Natural killer cell (primary cell): ENCODE measurements at regions not wholly inside any gene's neighbourhood (a gene's known extent, or its start where the extent isn't known, plus 50 kb on each side); places are given as distances from the start of the nearest gene placed in this dataset.
"Not testable (repeated sequence)": the region's sequence is repeated elsewhere in the genome, so short reads cannot be mapped to it uniquely, and the experiment has no call there.

ENCODE experiments used
- ATAC-seq, 3 donors: fragments of 150-1000 bp in 2 of 3; fragments of 200-7000 bp in 1 of 3; cut with Tn5 transposase; 1 replicate in 1 of 3; 2 replicates in 2 of 3; pipeline ENCODE4 v1.10.0; 2021; ENCODE audit warnings: mild to moderate bottlenecking in 2 of 3, moderate library complexity in 2 of 3
- DNase-seq, 2 donors: peaks; one replicate each; pipeline versions ENCODE4 v3.0.0 to v3.0.0-alpha.2; 2013 to 2021; ENCODE audit warnings: mixed read lengths in 1 of 2
- H3K27ac ChIP-seq: one replicate; pipeline ENCODE4 v1.5.1; 2013; ENCODE audit warnings: mild to moderate bottlenecking, low read length
- H3K27me3 ChIP-seq: one replicate; pipeline ENCODE4 v1.6.1; 2013; ENCODE audit warnings: low read length; ENCODE audit not compliant: control insufficient read depth, insufficient read depth
- H3K36me3 ChIP-seq: one replicate; pipeline ENCODE4 v1.6.1; 2013; ENCODE audit warnings: low read length; ENCODE audit not compliant: control insufficient read depth, insufficient read depth
- H3K4me1 ChIP-seq: one replicate; pipeline ENCODE4 v1.6.1; 2013; ENCODE audit warnings: low read length; ENCODE audit not compliant: control insufficient read depth, insufficient read depth
- H3K4me3 ChIP-seq: one replicate; pipeline ENCODE4 v1.5.1; 2013; ENCODE audit warnings: low read length
- H3K9me3 ChIP-seq: one replicate; pipeline ENCODE4 v1.6.1; 2013; ENCODE audit warnings: low read length; ENCODE audit not compliant: control insufficient read depth, insufficient read depth
- H3K27ac Mint-ChIP-seq, 2 donors: one replicate each; pipeline ENCODE4 v1.8.0; 2022; ENCODE audit warnings: mild to moderate bottlenecking in 2 of 2, mixed read lengths in 2 of 2, moderate library complexity in 1 of 2
- H3K27me3 Mint-ChIP-seq, 2 donors: one replicate each; pipeline ENCODE4 v1.8.0; 2022; ENCODE audit warnings: low read depth in 2 of 2, mixed read lengths in 2 of 2
- H3K36me3 Mint-ChIP-seq: one replicate; pipeline ENCODE4 v1.8.0; 2022; ENCODE audit warnings: mixed read lengths
- H3K4me1 Mint-ChIP-seq, 2 donors: one replicate each; pipeline ENCODE4 v1.8.0; 2022; ENCODE audit warnings: mixed read lengths in 2 of 2
- H3K4me3 Mint-ChIP-seq: one replicate; pipeline ENCODE4 v1.8.0; 2022; ENCODE audit warnings: mild to moderate bottlenecking, moderate library complexity, mixed read lengths
- H3K9me3 Mint-ChIP-seq, 2 donors: one replicate each; pipeline ENCODE4 v1.8.0; 2022; ENCODE audit warnings: mixed read lengths in 2 of 2
- CTCF ChIP-seq: fragments of 200-600 bp; IDR thresholded peaks from one replicate; pipeline ENCODE4 v1.8.0; 2022; ENCODE audit warnings: antibody characterized with exemption
- WGBS: methylation state at CpG from one replicate; pipeline ENCODE4 v1.1.7; 2013; ENCODE audit warnings: missing lambda C conversion rate; ENCODE audit not compliant: insufficient coverage; 5-methylcytosine and 5-hydroxymethylcytosine counted together
- intact Hi-C: fragments of 100-400 bp; cut with micrococcal nuclease; formaldehyde crosslinking; loops from one replicate; pipeline ENCODE4 v1.14.2; 2022

- Mint-ChIP-seq H3K9me3 (peaks cover 13 to 26% of the 10 kb centered on the region in 2 donors), H3K36me3 (peaks cover 8% of the 10 kb centered on the region), H3K4me3 (no peak overlapping the region), H3K4me1 (no peaks in the 10 kb centered on the region), H3K27ac (no peak overlapping the region), H3K27me3 (no peaks in the 10 kb centered on the region)
- no peaks in the 10 kb centered on the region for H3K27me3 ChIP-seq
- no peak for DNase-seq
- no peak for ATAC-seq
- intact Hi-C loops = no loop called here
- 100% methylated on average over 1 of the region's 1 CpG for WGBS
- TF ChIP-seq CTCF = no peak
- no peak overlapping the region for H3K4me3 ChIP-seq
- no peaks in the 10 kb centered on the region for H3K4me1 ChIP-seq
- no peaks in the 10 kb centered on the region for H3K9me3 ChIP-seq
- no peaks in the 10 kb centered on the region for H3K36me3 ChIP-seq
- H3K27ac ChIP-seq = no peak overlapping the region
These were observed 1059.6 kb upstream of the SLIT2 start for GRCh38 chr4:19191979-19192650.

GRCh38 chr4:19187691-19188090 lies 1064.0 kb upstream of the SLIT2 start:
- no peak overlapping the region for H3K4me3 ChIP-seq
- Mint-ChIP-seq H3K36me3 (no peaks in the 10 kb centered on the region), H3K4me1 (no peaks in the 10 kb centered on the region), H3K9me3 (peaks cover 12 to 20% of the 10 kb centered on the region in 2 donors), H3K27ac (no peak overlapping the region), H3K4me3 (no peak overlapping the region), H3K27me3 (no peaks in the 10 kb centered on the region)
- DNase-seq (no peak), ATAC-seq (no peak)
- intact Hi-C loops = no loop called here
- no peaks in the 10 kb centered on the region for H3K4me1 ChIP-seq
- no peak for TF ChIP-seq CTCF
- H3K36me3 ChIP-seq = no peaks in the 10 kb centered on the region
- H3K27ac ChIP-seq = no peak overlapping the region
- H3K9me3 ChIP-seq = no peaks in the 10 kb centered on the region
- 58% methylated on average over 1 of the region's 3 CpGs for WGBS
- no peaks in the 10 kb centered on the region for H3K27me3 ChIP-seq

DNA sequence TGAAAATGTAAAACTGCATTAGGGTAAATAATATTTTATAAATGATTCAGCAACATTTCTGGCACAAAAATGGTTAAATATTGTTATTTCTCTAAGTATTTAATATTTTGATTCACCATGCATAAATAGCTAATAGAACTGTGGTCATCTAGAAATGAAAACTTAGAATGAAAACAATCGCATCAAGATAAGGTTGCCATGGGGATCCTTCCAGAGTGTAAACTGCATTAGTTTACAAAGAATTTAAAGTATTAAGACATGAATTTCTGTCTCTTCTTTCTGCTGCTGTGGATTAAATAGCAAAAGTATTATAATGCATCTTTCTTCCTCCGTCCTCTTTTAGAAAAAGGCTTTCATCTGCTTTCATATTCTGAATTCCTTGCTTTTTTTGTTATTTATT lies 1064.6 kb upstream of the SLIT2 start:
- Histone ChIP-seq H3K27me3 (no peaks in the 10 kb centered on the region), H3K4me3 (no peak overlapping the region), H3K36me3 (no peaks in the 10 kb centered on the region), H3K4me1 (no peaks in the 10 kb centered on the region), H3K9me3 (no peaks in the 10 kb centered on the region), H3K27ac (no peak overlapping the region)
- DNase-seq = no peak
- 100% methylated on average over 1 of the region's 2 CpGs for WGBS
- no peak for TF ChIP-seq CTCF
- Mint-ChIP-seq H3K27me3 (no peaks in the 10 kb centered on the region), H3K9me3 (peaks cover 13 to 18% of the 10 kb centered on the region in 2 donors), H3K4me3 (no peak overlapping the region), H3K4me1 (no peaks in the 10 kb centered on the region), H3K36me3 (no peaks in the 10 kb centered on the region), H3K27ac (no peak overlapping the region)
- intact Hi-C loops = no loop called here
- no peak for ATAC-seq

- H3K27me3 ChIP-seq, H3K4me3 ChIP-seq, H3K4me3 Mint-ChIP-seq, ATAC-seq, H3K36me3 Mint-ChIP-seq, H3K9me3 ChIP-seq, H3K36me3 ChIP-seq, H3K27ac Mint-ChIP-seq, intact Hi-C loops, H3K4me1 Mint-ChIP-seq, DNase-seq, H3K27me3 Mint-ChIP-seq, H3K4me1 ChIP-seq, H3K27ac ChIP-seq: not testable (repeated sequence)
- H3K9me3 Mint-ChIP-seq = peaks cover 17 to 20% of the 10 kb centered on the region in 2 donors
These were observed 1070.1 kb upstream of the SLIT2 start for GRCh38 chr4:19181631-19182030.
